Esophagus muscularis mucosa (tissue), 4 donors: ENCODE measurements at regions not wholly inside any gene's neighbourhood (a gene's known extent, or its start where the extent isn't known, plus 50 kb on each side); places are given as distances from the start of the nearest gene placed in this dataset.

Source experiments
- DNase-seq: peaks from one replicate; pipeline ENCODE4 v3.0.0-alpha.2; 2017; ENCODE audit errors: extremely low spot score
- H3K27ac ChIP-seq, 4 donors: fragments of 200-600 bp; sonication (generic); replicated peaks in 1 of 4; 1 replicate in 3 of 4; 2 replicates in 1 of 4; pipeline ENCODE4 v1.5.1; 2016 to 2019; ENCODE audit warnings: mild to moderate bottlenecking in 1 of 4
- H3K27me3 ChIP-seq, 4 donors: fragments of 200-600 bp; sonication (generic); one replicate each; pipeline versions ENCODE4 v1.5.1 to v1.6.0; 2016 to 2019
- H3K36me3 ChIP-seq, 4 donors: fragments of 200-600 bp; sonication (generic); one replicate each; pipeline ENCODE4 v1.5.1; 2016 to 2019
- H3K4me1 ChIP-seq, 4 donors: fragments of 200-600 bp; sonication (generic); one replicate each; pipeline ENCODE4 v1.5.1; 2016 to 2019
- H3K4me3 ChIP-seq, 4 donors: fragments of 200-600 bp; sonication (generic); 1 replicate in 2 of 4; 2 replicates in 2 of 4; pipeline ENCODE4 v1.5.1; 2016 to 2019; ENCODE audit warnings: mild to moderate bottlenecking in 4 of 4, moderate library complexity in 1 of 4
- H3K9me3 ChIP-seq, 4 donors: fragments of 200-600 bp; sonication (generic); 1 replicate in 3 of 4; 2 replicates in 1 of 4; pipeline ENCODE4 v1.5.1; 2016 to 2019
- EP300 ChIP-seq: sonication (generic); formaldehyde crosslinking; IDR thresholded peaks from one replicate; pipeline ENCODE4 v1.6.1; 2017; ENCODE audit warnings: antibody characterized with exemption
- POLR2A ChIP-seq: fragments of 450-650 bp; IDR thresholded peaks from one replicate; pipeline ENCODE4 v1.6.1; 2017; ENCODE audit warnings: antibody characterized with exemption, moderate library complexity, mild to moderate bottlenecking, low read depth
- POLR2AphosphoS5 ChIP-seq, 2 donors: sonication (generic); formaldehyde crosslinking; IDR thresholded peaks; one replicate each; pipeline ENCODE4 v1.6.1; 2017; ENCODE audit warnings: antibody characterized with exemption in 2 of 2
- WGBS: methylation state at CpG from one replicate; pipeline ENCODE4 v1.1.5; 2018; 5-methylcytosine and 5-hydroxymethylcytosine counted together
- intact Hi-C: fragments of 100-400 bp; cut with DNase I; formaldehyde crosslinking; loops from one replicate; pipeline ENCODE4 v1.15.1; 2023
- TF ChIP-seq, protein P1 (sequence below), 3 experiments: fragments of 200-600 bp in 2 of 3; fragments of 450-650 bp in 1 of 3; sonication (generic) in 2 of 3; IDR thresholded peaks; one replicate each; pipeline ENCODE4 v1.5.1; 2017 to 2019; ENCODE audit warnings: antibody characterized with exemption in 3 of 3, mild to moderate bottlenecking in 2 of 3, moderate library complexity in 1 of 3

DNA sequence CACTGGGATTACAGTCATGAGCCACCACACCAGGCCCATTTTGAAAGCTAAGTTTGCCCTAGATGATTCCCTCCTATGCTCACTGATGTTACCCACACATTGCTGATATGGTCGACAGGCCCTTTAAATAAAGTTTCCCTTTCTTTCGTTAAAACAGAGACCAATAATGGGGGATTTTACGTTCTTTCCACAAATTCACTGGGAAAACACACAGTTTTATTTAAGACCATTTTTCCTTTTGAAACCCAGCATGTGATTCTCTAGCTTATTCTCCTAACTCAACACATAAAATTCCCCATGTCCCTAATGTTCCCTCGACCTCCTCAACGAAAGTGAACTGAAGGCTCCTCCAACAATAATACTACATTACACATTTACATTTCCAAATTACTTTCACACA, 223.2 kb downstream of the ANAPC1 start:
- DNase-seq, result peak; percentile 1
- no peaks in the 10 kb centered on the region for H3K36me3 ChIP-seq
- no peaks in the 10 kb centered on the region for H3K9me3 ChIP-seq
- peaks cover 0 to 27% (median 21%) of the 10 kb centered on the region in 4 donors for H3K4me1 ChIP-seq
- no peak overlapping the region for H3K4me3 ChIP-seq
- TF ChIP-seq POLR2A, result no peak
- TF ChIP-seq EP300, result no peak
- TF ChIP-seq, protein P1, sequence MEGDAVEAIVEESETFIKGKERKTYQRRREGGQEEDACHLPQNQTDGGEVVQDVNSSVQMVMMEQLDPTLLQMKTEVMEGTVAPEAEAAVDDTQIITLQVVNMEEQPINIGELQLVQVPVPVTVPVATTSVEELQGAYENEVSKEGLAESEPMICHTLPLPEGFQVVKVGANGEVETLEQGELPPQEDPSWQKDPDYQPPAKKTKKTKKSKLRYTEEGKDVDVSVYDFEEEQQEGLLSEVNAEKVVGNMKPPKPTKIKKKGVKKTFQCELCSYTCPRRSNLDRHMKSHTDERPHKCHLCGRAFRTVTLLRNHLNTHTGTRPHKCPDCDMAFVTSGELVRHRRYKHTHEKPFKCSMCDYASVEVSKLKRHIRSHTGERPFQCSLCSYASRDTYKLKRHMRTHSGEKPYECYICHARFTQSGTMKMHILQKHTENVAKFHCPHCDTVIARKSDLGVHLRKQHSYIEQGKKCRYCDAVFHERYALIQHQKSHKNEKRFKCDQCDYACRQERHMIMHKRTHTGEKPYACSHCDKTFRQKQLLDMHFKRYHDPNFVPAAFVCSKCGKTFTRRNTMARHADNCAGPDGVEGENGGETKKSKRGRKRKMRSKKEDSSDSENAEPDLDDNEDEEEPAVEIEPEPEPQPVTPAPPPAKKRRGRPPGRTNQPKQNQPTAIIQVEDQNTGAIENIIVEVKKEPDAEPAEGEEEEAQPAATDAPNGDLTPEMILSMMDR (IDR thresholded peaks at IDR 0.05), result no peak
- no peak for TF ChIP-seq POLR2AphosphoS5 (IDR thresholded peaks at IDR 0.05)
- no peak overlapping the region for H3K27ac ChIP-seq
- WGBS, result 96% methylated on average over 5 of the region's 5 CpGs
- no peaks in the 10 kb centered on the region for H3K27me3 ChIP-seq
- intact Hi-C loops, result no loop called here

DNA sequence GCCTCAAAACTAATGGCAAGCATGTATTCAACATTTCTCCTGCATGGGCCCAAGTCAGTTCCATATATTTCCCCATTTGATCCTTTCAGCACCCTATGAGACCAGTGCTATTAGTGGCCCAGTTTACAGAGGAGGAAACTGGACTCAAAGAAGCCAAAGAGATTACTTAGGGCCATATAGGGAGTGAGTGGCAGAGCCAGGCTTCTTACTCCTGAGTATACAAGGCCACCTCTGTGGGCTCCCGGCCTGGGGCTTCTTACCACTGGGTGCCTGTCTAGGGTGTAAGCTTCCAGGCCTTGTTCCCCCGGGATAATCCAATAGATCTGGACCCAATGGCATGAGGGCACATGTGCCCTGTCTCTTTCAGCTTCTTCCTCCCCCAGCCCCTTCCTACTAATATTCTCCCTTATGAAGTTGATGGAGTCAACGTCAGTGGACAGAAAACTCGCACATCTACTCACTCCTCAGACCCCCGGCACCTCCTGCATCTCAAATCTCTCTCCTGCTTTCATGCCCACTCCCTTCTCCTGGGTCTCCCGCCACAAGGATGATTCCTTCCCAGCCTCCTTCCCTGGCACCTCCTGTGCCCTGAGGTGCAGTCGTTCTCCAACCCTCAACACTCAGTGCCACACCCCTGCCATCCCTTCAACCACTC, 222.6 kb downstream of the ANAPC1 start:
- no peaks in the 10 kb centered on the region for H3K36me3 ChIP-seq
- peaks cover 0 to 27% (median 21%) of the 10 kb centered on the region in 4 donors for H3K4me1 ChIP-seq
- intact Hi-C loops, result no loop called here
- H3K4me3 ChIP-seq, result no peak overlapping the region
- H3K27me3 ChIP-seq, result no peaks in the 10 kb centered on the region
- DNase-seq, result peak; percentile 77
- WGBS, result 92% methylated on average over 7 of the region's 7 CpGs
- H3K9me3 ChIP-seq, result no peaks in the 10 kb centered on the region
- TF ChIP-seq POLR2A, result no peak
- TF ChIP-seq, protein P1 (IDR thresholded peaks at IDR 0.05), result no peak
- TF ChIP-seq POLR2AphosphoS5 (IDR thresholded peaks at IDR 0.05), result no peak
- no peak for TF ChIP-seq EP300
- H3K27ac ChIP-seq, result no peak overlapping the region

DNA sequence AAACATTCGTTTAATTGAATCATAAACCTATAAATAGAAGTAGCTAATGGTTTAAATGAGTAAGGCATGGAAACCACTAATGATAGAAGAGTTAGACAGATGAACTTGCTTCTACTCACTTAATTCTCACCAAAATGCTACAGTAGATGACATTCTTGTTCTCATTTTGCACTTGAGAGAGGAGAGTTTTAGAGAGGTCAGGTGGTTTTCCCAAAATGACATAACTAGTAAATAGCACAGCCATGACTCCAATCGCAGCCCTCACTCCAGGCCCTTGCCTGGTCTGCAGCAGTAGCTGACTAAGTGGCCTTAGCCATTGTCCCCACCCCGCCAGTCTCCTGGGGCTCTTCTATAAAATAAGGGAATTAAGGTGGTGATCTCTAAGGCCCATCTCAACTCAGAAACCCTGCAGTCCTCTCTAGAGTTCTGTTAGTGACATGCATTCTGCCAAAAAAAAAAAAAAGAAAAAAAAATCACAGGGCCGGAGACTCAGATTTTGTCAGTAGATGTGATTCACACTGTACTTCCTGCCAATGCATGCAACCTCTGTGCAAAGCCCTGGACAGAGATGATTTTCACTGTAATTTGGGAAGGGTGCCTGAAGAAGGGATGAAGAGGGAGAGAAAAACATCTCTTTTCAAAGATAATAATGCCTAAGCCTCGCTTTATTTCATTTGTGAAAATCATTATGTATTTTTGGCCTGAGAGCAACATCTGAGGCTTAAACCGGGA, 221.8 kb downstream of the ANAPC1 start:
- 65% methylated on average over 6 of the region's 6 CpGs for WGBS
- Histone ChIP-seq H3K27me3 (no peaks in the 10 kb centered on the region), H3K36me3 (no peaks in the 10 kb centered on the region), H3K9me3 (no peaks in the 10 kb centered on the region), H3K4me3 (no peak overlapping the region), H3K27ac (no peak overlapping the region), H3K4me1 (peaks cover 0 to 27% (median 21%) of the 10 kb centered on the region in 4 donors)
- intact Hi-C loops, result no loop called here
- DNase-seq, result peak; percentile 45
- TF ChIP-seq POLR2A, result no peak
- TF ChIP-seq EP300, result no peak
- TF ChIP-seq POLR2AphosphoS5 (IDR thresholded peaks at IDR 0.05), result no peak
- TF ChIP-seq, protein P1 (IDR thresholded peaks at IDR 0.05), result no peak

DNA sequence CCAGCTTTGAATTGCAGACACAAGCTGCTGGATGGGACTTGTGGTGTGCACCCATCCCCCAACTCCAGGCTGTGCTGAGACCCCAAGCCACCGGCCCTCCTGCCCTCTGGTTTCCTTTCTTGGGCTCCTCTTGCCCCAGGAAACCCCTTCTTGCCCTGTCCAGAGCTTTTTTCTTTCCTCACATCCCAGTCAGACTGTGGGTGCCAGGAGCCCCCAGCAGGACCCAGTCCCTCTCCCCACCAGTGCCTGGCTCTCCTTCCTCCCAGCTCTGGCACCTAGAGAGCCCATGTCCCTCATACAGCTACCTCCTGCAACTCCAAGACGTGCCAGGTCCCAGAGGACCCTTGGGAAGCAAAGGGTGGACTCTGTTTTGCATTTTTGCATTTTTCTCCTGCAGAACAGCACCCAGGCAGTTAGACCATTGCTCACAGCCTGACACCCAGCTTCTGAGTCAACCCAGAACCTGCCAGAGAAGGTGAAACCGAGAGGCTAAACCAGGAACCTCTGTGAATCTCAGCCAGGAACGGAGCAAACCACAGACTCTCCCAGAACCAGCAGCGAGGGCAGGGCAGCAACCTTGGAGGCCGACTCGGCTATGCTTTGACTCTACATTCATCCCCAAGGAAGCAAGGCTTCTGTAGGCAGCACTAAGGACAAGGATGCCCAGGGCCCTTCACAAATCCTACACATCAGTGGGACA, 221.1 kb downstream of the ANAPC1 start:
- no peaks in the 10 kb centered on the region for H3K9me3 ChIP-seq
- intact Hi-C loops, result no loop called here
- no peak overlapping the region for H3K4me3 ChIP-seq
- no peaks in the 10 kb centered on the region for H3K36me3 ChIP-seq
- no peak for TF ChIP-seq POLR2AphosphoS5 (IDR thresholded peaks at IDR 0.05)
- TF ChIP-seq POLR2A, result no peak
- TF ChIP-seq EP300, result no peak
- TF ChIP-seq, protein P1 (IDR thresholded peaks at IDR 0.05), result no peak
- WGBS, result 65% methylated on average over 3 of the region's 7 CpGs
- no peaks in the 10 kb centered on the region for H3K27me3 ChIP-seq
- H3K4me1 ChIP-seq, result peaks cover 0 to 27% (median 21%) of the 10 kb centered on the region in 4 donors
- H3K27ac ChIP-seq, result no peak overlapping the region
- peak; percentile 64 for DNase-seq
